SHP77 treated with DMSO at 0.1 percent for 48 hours (cell line): ENCODE measurements at regions not wholly inside any gene's neighbourhood (a gene's known extent, or its start where the extent isn't known, plus 50 kb on each side); places are given as distances from the start of the nearest gene placed in this dataset.

Source experiments
- DNase-seq: peaks from one replicate; lab custom pipeline; 2025; lab: John Stamatoyannopoulos, UW

DNA sequence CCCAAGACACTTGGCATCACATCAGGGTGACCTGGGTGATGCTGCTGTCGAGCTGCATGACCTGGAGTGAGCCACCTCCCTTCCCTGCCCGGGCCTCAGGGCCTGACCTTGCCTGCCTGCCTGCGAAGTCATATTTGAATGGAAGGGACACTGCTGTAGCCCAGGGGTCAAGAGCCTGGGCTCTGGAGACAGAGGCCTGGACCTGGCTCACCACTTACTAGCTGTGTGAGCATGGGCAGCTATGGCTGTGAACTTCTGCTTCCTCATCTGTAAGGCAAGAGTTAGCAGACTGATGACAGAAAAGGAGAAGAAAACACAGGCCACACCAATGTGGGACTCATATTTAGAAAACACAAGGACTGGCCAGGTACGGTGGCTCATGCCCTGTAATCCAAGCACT lies 118.7 kb downstream of the ZFP36L2 start:
- DNase-seq = no peak

DNA sequence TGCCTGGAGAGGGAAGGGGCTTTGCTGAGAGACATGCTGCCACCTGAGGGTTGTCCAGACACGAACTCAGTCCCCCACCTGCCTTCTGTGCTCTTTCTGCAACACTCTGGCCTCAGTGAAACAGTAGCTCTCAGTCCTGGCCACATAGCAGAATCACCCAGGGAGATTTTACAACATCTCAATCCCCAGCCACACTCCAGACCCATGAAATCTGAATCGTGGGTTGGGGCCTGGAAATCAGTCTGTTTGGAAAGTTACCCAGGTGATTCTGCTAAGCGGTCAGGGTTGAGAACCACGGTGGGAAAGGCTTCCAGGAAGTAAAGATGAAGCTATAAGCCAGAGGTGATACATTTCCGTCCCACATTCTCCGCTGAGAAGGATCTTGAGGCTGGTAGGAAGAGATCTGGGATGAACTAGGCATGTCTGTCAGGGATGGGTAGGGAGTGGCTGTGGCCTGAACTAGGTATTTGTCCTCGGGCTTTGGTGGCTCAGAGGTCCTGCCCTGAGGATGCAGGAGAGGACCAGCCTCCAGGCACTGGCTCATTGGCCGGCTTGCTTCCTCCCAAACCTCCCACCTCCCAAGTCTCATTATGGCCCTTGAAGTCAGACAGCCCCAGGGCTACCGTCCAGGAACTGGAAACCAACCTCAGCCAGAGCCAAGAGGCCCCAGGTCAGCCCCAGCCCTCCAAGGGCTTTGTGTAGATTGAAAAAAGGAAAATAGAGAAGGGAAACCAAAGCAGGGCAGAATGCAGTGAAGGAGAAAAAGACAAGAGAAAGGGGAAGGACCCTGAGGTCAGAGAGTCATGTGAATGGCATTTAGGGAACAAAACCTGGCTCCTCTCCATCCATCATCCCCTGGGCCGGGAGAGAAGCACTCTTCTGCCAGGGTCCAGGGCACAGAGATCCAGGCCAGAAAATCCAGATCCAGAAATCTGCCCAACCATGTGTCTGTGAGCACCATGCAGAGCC lies 119.6 kb downstream of the ZFP36L2 start:
- DNase-seq = no peak

DNA sequence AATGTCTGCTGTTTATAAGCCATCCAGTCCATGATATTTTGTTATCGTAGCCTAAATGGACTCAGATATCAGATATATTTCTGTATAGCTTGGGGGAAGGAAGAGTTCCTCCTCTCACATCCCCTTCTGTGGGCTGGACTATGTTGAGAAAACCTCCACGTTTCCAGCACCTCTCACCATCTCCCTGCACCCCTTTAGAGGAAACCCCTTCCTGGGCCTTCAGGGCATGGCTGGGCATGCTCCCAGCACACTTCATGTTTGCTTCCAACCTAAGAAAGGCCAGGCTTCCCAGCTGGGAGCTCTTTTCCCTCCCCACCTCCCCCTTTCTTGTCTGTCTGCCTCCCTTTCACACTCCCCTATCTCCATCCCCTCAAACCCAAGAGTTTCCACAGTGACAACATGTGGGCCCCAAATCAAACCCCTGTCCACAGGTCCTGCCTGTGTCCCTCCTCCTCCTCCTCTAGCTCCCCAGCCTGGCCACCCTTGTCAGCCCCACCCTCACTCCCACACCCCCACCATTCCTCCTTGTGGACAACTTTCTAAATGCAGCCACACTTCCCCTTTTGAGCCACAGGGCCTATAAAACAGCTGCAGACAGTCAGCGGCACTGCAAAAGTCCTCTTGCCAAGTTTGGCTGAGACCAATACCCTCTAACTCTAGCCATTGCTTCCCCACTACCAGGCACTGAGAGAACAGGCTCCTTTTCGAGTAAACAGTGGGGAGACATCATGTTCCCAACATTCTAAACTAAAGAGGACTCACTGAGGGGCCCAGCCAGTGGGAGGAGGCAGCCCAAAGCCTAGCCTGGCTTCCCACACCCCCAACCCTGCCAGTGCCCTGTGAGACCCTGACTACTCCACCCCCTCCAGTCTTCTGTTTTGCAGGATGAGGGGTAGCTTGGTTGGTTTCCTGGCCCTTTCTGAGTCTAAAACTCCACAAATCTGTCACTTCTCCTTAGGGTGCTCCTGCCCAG lies 120.5 kb downstream of the ZFP36L2 start:
- DNase-seq = no peak

DNA sequence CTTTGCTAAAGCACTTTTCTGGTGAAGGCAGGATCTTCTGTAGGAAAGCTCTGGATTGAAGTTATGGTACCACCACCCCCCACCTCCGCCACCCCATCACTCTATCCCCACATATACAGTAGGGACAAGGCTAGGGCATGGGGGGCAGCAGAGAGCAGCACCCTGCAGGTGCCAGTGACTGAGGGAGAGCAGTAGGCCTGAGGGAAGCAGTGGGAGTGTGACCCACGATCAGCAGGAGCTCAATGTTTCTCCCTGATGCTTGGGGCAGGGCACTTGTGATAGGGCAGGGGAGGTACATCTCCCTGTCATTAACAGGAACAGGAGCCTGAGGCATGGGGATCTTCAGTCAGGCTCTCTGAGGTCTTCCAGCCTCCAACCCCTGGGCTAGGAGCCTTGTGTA lies 121.6 kb downstream of the ZFP36L2 start:
- DNase-seq = no peak

DNA sequence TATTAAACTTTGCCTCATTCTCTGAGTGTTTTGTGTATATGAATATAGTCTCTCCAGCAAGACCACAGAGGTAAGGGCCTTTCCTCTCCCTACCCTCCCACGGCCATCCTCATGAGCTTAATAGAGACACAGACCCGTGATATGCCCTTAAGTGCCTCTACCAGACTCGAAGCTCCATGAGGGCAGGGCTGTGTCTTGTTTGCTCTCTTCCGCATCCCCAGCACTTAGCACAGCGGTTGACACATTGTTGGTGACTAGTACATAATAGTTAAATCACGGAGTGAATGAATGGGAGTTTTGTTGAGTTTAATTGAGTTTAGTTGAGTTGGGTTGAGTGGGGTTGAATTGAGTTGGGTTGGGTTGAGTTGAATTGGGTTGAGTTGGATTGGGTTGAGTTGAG lies 122.3 kb downstream of the ZFP36L2 start:
- DNase-seq = no peak

DNA sequence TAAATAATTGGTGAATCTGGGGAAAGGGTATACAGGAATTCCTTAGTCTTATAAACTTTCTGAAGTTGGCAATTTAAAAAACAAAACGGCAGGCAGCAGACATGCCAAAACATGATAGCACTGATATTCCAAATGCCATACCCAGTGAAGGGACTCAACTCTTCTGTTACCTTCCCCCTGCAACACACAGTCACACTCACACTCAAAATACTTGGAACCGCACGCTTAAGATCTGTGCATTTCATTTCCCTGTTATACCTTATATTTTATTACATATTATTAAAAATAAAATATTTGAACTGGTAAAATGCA lies 123.4 kb downstream of the ZFP36L2 start:
- DNase-seq = no peak

DNA sequence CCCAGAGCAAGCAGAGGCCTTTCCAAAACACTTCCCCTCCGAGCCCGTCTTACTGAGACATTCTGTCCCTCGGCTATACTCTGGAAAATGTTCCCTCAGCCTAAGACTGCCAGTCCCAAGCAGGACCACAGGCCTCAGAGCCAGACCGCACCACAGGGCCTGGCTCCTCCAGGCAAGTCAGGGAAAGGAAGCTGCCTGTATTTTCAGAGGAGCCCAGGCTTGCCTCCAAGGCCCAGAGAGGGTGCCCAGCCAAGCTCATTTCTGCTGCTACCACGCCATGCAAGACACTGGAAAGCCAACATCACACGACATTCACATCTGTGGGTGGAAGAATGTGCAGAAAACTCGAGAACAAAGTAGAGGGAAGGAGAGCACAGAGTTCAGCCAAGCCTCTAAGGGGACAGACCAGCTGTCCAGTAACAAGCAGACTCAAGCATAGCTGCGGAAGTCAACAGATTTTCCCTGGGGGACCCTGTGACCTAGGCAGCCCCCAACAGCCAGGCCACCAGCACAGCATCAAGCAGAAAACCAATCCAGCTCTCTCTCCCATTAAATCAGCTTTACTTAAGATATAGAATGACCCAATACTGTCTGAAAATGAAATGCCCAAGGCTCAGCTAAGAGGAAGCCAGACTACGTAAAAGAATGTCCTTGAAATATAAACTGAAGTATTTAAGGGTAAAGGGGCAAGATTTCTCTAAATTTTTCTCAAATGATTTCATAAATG lies 123.9 kb downstream of the ZFP36L2 start:
- DNase-seq = no peak

DNA sequence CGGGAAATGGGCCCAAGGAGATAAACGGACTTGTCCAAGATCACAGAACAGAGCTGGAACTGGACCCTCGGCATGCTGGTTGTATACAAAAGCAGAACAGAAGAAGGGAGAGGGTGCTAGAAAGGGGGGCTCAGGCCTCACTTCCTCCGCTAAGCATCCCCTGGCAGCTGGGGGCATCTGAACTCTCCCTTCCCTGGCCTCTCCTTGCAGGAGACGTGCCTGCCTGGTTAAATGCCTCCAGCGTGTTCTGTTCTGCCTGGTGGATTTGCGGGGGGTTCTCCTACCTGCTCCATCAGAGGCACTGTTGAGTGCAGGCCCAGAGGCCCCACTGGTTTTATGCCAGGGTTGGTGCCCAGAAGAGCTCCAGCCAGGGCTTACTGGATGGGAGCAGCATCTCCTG lies 124.7 kb downstream of the ZFP36L2 start:
- no peak for DNase-seq

DNA sequence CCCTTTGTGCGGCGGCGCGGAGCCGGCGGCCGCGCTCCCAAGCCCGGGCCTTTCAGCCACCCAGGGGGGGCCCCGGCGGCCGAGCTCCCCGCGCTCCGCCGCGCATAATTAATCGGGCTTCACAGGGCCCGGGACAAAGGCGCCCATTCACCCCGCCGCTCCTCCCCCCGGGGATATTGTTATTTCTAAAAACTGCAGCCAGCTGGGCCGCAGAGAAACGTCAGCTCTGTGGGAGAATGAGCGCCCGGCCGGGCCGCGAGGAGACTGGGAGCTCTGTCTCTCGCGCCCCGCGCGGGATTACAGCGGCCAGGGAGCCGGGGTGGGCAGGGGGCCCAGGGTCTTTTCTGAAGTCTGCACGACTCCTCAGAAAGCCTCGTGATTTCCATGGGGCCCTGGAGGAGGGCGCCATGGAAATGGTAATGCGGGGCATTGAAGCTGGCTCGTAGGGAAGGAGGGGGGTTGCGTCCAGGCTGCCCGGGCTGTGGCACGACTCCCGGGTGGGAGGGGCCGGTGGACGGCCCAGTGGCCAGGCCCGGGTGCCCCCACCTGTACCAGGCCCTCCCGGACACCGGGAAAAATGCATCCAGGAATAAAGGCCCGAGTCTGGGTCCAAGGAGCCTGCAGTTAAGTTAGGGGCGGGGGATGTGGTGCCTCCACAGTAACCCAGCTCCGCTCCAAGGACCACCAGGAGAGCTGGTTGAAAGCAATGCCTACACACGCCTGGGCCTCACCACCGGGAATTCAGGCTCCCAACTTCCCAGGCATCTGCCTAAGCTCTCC lies 125.3 kb downstream of the ZFP36L2 start:
- DNase-seq = no peak

DNA sequence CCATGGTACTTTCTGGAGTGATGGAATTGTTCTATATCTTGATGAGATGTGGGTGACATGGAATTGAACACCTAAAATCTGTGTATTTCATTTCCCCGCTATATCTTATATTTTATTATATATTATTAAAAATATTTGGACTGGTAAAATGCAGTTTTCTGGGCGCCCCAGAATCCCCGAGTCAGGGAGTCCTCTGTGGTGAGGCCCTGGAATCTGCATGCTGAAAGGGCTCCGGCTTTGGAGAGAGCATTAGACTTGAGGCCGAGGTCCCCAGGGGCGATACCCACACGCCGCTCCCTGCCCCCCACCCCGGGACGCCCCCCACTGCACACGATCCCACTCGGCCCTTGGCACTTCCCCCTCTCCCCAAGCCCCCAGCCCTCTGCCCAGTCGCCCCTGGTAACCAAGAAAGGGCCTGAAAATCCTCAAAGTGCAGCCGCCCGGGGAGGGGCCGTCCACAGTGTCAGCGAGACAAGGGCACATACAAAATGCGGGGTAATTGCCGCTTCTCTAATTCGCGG lies 126.0 kb downstream of the ZFP36L2 start:
- no peak for DNase-seq

DNA sequence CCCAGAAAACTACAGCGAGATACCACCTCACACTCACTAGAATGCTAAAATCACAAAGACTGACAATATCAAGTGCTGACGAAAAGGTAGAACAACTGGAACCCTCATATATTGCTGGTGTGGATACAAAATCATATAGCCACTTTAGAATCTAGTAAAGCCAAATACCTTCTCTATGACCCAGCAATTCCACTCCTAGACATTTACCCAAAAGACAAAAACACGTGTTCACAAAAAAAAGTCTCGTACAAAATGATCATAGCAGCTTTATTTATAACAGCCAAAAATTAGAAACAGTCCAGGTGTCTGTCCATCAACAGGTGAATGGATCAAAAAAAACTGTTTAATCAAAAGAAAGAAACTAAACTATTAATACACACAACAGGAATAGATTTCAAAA lies 126.6 kb downstream of the ZFP36L2 start:
- no peak for DNase-seq

DNA sequence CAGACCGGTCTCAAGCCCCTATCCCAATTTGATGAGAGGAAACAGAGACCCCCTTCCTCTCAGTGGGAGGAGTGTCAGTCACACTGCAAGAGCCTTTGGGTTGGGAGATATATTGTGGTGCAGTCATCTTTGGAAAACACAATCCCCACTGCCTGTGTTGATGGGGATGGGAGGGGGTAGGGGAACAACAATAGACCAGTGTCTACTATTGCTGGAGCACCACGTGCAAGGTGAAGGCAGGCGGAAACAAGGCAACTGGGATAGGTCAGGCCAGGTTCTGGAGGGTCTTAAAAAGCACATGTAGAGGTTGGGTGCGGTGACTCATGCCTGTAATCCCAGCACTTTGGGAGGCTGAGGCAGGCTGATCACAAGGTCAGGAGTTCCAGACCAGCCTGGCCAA lies 127.9 kb downstream of the ZFP36L2 start:
- DNase-seq = no peak

DNA sequence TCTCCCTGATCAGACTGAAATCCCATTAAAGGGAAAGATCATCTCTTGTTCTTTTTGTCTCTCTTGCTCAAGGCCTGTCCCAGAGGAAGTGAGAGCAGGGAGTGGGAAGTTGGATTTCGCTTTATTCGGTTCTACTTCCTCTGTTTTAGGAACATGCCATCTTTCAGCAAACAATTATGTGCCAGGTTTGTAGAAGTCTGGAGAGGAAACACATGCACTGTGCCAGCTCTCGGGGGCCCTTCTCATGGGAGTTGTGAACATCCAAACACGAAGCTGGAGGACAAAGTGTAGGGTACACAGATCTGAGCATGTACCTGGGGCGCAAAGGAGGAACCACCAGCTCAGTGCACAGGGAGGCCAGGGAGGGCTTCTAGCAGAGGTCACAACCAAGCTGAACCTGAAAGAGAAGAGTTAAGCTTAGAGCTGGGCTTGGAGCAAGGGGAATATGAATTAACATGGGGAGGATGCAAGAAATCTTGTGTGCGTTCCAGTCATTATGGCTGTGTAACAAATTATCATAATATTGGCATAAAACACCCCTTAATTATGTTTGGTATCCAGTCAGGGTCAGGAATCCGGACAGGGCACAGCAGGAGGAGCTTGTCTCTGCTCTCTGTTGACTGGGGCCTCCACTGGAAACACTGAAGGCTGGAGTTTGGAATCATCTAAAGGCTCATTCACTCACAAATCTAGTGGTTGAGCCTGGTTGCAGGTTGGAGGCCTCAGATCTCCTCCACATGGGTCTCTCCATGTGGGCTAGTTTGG lies 128.6 kb downstream of the ZFP36L2 start:
- no peak for DNase-seq

DNA sequence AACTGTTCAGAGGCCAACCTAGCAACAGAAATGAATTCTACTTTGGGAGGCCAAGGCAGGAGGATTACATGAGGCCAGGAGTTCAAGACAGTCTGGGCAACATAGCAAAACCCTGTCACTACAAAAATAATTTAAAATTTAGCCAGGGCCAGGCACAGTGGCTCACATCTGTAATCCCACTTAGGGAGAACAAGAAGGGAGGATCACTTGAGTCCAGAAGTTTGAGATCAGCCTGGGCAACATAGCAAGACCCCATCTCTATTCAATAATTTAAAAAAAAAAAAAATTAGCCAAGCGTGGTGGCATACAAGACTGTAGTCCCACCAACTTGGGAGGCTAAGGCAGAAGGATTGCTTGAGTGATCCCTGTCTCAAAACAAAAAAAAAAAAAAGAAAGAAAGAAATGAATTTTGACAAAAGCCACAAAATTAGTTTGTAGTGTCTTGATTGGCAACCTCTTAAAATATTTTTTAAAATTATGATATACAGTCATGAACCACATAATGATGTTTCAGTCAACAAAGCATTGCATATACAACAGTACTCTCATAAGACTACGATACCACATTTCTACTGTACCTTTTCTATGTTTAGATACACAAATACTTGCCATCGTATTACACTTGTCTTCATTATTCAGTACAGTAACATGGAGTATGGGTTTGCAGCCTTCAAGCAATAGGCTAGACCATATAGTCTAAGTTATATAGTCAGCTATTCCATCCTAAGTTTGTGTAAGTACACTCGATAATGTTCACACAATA lies 130.7 kb downstream of the ZFP36L2 start:
- DNase-seq = no peak

DNA sequence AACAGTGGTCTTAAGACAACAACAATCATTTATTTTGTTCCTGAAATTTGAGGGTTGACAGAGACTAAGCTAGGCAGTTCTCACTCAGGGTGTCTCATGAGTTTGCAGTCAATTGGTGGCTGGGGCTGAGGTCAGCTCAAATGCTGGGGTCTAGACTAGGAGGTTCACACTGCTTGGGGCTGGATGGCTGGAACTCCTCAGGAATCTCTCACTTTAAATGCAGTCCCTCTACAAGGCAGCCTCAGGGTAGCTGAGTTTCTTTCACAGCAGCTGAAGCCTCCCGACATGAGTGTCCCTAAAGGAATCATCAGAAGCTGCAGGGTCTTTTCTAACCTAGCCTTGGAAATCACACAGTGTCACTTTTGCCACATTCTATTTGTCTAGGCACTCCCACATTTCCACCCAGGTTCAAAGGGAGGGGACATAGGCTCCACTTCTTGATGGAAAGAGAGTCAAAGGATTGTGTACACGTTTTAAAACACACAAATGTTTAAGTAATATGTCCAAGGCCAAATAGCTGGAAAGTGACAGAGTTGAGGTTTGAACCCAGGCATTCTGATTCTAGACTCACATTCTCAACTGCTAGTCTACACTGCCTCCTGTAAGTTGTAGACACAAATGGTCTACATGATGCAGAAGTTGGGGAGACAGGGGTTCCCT lies 133.8 kb downstream of the ZFP36L2 start:
- no peak for DNase-seq

DNA sequence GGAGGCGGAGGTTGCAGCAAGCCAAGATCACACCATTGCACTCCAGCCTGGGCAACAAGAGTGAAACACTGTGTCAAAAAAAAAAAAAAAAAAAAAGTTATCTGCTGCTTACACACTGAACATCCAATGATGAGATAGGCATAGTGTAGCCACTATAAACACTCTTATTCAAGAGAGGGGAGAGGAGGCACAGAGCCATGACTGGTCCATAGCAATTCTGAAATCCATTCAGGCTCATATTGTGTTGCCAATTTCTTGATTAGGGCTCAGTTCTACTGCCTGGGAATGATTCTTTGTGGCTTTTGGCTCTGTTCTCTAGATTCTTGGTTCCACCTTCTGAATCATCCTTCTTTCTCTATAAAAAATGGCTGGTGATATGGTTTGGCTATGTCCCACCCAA lies 136.1 kb downstream of the ZFP36L2 start:
- no peak for DNase-seq

DNA sequence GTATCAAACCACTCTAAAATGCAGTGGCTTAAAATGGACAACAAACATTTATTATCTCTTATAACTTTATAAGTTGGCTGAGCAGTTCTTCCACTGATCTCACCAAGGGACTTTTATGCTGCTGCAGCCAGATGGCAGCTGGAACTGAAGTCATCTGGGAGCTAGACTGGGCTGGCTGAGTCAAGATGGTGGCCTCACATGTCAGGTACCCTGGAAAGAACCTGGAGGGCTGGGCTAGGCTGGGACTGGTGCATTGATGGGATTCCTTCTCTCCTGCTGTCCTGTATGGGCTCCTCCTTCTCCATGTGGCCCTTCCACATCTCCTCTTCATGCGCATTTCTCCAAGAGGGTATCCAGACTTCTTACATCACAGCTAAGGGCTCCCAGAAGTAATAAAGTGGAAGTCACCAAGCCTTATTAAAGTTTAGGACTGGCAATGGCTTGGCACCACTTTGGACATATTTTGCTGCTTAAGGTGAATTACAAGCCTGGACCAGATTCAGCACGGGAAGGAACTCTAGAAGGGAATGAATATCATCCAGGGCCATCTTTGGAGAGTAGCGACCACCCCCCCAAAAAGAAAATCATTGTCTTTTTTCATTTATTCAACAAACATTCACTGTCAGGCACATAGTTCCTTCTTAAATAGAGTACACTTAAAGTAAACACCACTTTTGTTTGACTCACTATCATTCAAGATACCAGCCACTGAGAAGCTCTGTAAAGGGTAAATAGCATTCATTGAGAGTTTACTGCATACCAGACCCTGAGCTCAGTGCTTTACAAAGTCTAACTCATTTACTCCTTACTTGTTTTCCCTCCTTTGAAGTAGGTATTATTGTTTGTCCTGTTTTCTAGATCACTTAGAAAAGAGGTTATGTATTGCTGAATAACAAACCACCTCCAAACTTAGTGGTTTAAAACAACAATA lies 138.0 kb downstream of the ZFP36L2 start:
- no peak for DNase-seq

DNA sequence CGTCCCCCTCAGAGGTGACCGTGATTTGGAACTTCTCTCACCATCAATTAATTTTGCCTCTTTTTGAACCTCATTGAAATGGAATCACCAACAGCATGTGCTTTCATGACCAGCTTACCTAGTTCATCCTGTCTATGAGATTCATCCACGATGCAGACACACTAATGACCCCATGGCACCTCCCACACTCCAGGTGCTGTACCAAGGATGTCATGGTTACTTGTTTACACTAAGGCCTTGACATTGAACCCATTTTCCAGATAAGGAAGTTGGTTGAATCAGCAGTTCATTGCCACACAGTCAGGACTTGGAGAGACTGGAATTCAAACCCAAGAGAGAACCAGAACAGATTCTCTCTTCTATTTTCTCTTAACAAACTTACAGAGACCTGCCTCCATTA lies 139.0 kb downstream of the ZFP36L2 start:
- no peak for DNase-seq
